Esophagus squamous epithelium (tissue), 4 donors: ENCODE measurements at regions not wholly inside any gene's neighbourhood (a gene's known extent, or its start where the extent isn't known, plus 50 kb on each side); places are given as distances from the start of the nearest gene placed in this dataset.

Source experiments
- POLR2A ChIP-seq, 4 donors: fragments of 450-650 bp; IDR thresholded peaks; one replicate each; pipeline ENCODE4 v1.6.1; 2017; ENCODE audit warnings: antibody characterized with exemption in 4 of 4, mild to moderate bottlenecking in 4 of 4, moderate library complexity in 3 of 4
- TF ChIP-seq, protein P1 (sequence below), 6 experiments: fragments of 450-650 bp in 4 of 6; fragments of 200-600 bp in 2 of 6; sonication (generic) in 2 of 6; IDR thresholded peaks; one replicate each; pipeline ENCODE4 v1.5.1; 2016 to 2019; ENCODE audit warnings: antibody characterized with exemption in 6 of 6, mild to moderate bottlenecking in 4 of 6, moderate library complexity in 4 of 6

DNA sequence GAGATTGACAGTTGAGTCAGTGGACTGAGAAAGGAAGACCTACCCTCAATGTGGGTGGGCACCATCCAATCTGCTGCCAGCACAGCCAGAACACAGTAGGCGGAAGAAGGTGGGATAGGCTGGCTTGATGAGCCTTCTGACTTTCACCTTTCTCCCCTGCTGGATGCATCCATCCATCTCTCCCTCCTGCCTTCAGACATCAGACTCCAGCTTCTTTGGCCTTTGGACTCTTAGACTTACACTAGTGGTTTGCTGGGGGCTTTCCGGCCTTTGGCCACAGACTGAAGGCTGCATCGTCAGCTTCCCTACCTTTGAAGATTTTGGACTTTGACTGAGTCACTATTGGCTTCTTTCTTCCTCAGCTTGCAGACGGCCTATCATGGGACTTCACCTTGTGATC lies 456.5 kb upstream of the MIS18BP1 start:
- TF ChIP-seq, protein P1, sequence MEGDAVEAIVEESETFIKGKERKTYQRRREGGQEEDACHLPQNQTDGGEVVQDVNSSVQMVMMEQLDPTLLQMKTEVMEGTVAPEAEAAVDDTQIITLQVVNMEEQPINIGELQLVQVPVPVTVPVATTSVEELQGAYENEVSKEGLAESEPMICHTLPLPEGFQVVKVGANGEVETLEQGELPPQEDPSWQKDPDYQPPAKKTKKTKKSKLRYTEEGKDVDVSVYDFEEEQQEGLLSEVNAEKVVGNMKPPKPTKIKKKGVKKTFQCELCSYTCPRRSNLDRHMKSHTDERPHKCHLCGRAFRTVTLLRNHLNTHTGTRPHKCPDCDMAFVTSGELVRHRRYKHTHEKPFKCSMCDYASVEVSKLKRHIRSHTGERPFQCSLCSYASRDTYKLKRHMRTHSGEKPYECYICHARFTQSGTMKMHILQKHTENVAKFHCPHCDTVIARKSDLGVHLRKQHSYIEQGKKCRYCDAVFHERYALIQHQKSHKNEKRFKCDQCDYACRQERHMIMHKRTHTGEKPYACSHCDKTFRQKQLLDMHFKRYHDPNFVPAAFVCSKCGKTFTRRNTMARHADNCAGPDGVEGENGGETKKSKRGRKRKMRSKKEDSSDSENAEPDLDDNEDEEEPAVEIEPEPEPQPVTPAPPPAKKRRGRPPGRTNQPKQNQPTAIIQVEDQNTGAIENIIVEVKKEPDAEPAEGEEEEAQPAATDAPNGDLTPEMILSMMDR (IDR thresholded peaks at IDR 0.05) = no peak
- no peak for TF ChIP-seq POLR2A (IDR thresholded peaks at IDR 0.05)
